Mucosa of descending colon (tissue), 3 donors: ENCODE measurements at regions not wholly inside any gene's neighbourhood (a gene's known extent, or its start where the extent isn't known, plus 50 kb on each side); places are given as distances from the start of the nearest gene placed in this dataset.

Experiments
- ATAC-seq: fragments of 200-7000 bp; cut with Tn5 transposase; one replicate; pipeline ENCODE4 v1.9.1; 2020; ENCODE audit warnings: mild to moderate bottlenecking, moderate library complexity
- DNase-seq, 3 donors: peaks; one replicate each; pipeline ENCODE4 v3.0.0-alpha.2; 2020
- H3K36me3 ChIP-seq: fragments of 200-600 bp; one replicate; pipeline ENCODE4 v1.8.0; 2021; ENCODE audit warnings: low read depth, mild to moderate bottlenecking
- H3K4me1 ChIP-seq: fragments of 200-600 bp; one replicate; pipeline ENCODE4 v1.8.0; 2021; ENCODE audit warnings: low read depth, mild to moderate bottlenecking
- H3K4me3 ChIP-seq: fragments of 200-600 bp; one replicate; pipeline ENCODE4 v1.8.0; 2021; ENCODE audit warnings: mild to moderate bottlenecking
- H3K9me3 ChIP-seq: fragments of 200-600 bp; one replicate; pipeline ENCODE4 v1.8.0; 2021; ENCODE audit warnings: mild to moderate bottlenecking
- CTCF ChIP-seq: fragments of 200-600 bp; IDR thresholded peaks from one replicate; pipeline ENCODE4 v1.8.0; 2022; ENCODE audit warnings: antibody characterized with exemption, mild to moderate bottlenecking
- intact Hi-C, 2 donors: fragments of 100-400 bp; cut with DNase I in 1 of 2; cut with micrococcal nuclease in 1 of 2; formaldehyde crosslinking; loops; one replicate each; pipeline versions ENCODE4 v1.11.0 to v1.11.1; 2022; cut with DNase I, micrococcal nuclease
- donor health status: DM: no; HTN: no; CAD: no; lungs with moderate emphysema.
- donor health status: DM: no; HTN: no; CAD: no.
- donor health status: DM: no; HTN: yes; CAD: no.

DNA sequence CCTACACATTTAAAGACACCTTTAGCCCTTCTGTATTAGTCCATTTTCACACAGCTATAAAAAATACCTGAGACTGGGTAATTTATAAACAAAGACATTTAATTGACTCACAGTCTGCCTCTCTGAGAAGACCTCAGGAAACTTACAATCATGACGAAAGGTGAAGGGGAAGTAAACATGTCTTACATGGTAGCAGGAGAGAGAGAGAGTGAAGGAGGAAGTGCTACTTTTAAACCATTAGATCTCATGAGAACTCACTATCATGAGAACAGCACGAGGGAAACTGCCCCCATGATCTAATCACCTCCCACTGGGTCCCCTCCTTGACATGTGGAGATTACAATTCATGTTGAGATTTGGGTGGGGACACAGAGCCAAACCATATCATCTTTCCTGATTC is 946.6 kb downstream of the SLC4A3 start:
- no peak overlapping the region for H3K4me3 ChIP-seq
- no peaks in the 10 kb centered on the region for H3K36me3 ChIP-seq
- no peaks in the 10 kb centered on the region for H3K9me3 ChIP-seq
- DNase-seq: no peak
- H3K4me1 ChIP-seq: no peaks in the 10 kb centered on the region
- no peak for ATAC-seq
- TF ChIP-seq CTCF: no peak
- intact Hi-C loops: no loop called here

DNA sequence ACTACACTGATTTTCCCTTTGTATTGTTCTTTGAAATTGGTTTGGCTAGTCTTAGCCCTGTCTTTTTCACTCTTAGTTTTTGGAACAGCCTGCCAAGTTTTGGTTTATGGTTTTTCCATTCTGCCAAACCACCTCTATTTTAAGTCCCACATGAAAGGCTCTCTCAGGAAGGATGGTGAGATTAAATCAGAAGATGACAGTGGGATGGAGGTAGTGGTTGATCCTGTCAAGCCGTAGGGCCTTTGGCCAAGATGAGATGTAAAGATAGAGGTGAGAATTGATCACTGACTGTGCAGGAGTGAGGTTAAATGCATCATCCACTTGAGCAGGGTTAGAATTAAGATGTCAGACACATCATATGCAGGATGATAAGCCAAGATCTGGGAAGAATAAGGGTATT is 948.5 kb downstream of the SLC4A3 start:
- ATAC-seq (no peak), DNase-seq (no peak)
- intact Hi-C loops: no loop called here
- no peaks in the 10 kb centered on the region for H3K4me1 ChIP-seq
- no peak overlapping the region for H3K4me3 ChIP-seq
- no peak for TF ChIP-seq CTCF
- H3K9me3 ChIP-seq: no peaks in the 10 kb centered on the region
- no peaks in the 10 kb centered on the region for H3K36me3 ChIP-seq

DNA sequence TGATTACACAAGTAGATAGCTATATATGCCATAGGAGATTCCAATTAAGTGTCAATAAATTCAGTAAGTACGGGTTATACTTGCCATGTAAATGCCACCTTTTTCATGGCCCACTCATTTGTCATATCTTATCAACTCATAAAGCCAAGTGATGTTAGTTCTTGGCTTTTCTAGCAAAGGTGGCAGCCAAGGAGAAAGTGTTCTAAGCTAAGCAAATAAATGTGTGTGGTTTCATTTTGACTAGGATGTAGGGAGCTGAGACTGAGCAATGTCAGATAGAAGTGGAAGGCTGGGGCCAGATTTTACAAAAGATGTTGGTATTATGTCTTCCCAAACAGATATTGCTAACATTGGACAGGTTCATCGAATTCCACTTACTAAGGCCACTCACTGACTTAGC is 952.0 kb downstream of the SLC4A3 start:
- no peak for ATAC-seq
- Histone ChIP-seq H3K4me1 (no peaks in the 10 kb centered on the region), H3K9me3 (no peaks in the 10 kb centered on the region), H3K36me3 (no peaks in the 10 kb centered on the region), H3K4me3 (no peak overlapping the region)
- DNase-seq: no peak
- intact Hi-C loops: no loop called here
- no peak for TF ChIP-seq CTCF

- H3K4me3 ChIP-seq: no peak overlapping the region
- intact Hi-C loops: no loop called here
- no peaks in the 10 kb centered on the region for H3K4me1 ChIP-seq
- H3K36me3 ChIP-seq: no peaks in the 10 kb centered on the region
- no peak for TF ChIP-seq CTCF
- ATAC-seq: no peak
- H3K9me3 ChIP-seq: no peaks in the 10 kb centered on the region
- no peak for DNase-seq
Observed at GRCh38 chr2:220580113-220580512, 952.7 kb downstream of the SLC4A3 start.

DNA sequence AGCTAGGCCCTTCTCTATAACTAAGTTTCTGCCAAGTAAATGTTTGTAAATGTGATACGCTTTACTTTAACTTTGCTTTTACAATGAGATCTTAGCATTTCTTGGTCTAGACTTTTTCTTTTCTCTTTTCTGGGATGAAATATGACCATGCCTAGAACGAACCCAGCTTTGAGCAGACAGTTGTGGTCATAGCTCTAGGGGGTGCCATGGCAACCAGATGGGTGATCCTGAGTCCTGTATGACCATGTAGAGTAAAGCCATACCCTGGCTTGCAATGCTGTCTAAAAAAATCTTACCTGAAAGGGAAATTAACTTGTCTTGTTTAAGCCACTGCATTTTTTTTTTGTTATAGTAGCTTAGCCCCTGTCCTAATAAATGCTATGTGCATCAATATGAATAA is 956.3 kb downstream of the SLC4A3 start:
- H3K36me3 ChIP-seq: no peaks in the 10 kb centered on the region
- intact Hi-C loops: no loop called here
- DNase-seq: no peak
- no peak for TF ChIP-seq CTCF
- no peak overlapping the region for H3K4me3 ChIP-seq
- no peaks in the 10 kb centered on the region for H3K4me1 ChIP-seq
- H3K9me3 ChIP-seq: no peaks in the 10 kb centered on the region
- ATAC-seq: no peak

- Histone ChIP-seq H3K4me1 (no peaks in the 10 kb centered on the region), H3K4me3 (no peak overlapping the region), H3K9me3 (no peaks in the 10 kb centered on the region), H3K36me3 (no peaks in the 10 kb centered on the region)
- no peak for TF ChIP-seq CTCF
- ATAC-seq (no peak), DNase-seq (no peak)
- intact Hi-C loops: no loop called here
Observed at GRCh38 chr2:220585241-220585640, 957.8 kb downstream of the SLC4A3 start.
